Mammary epithelial cell (primary cell): ENCODE measurements at regions not wholly inside any gene's neighbourhood (a gene's known extent, or its start where the extent isn't known, plus 50 kb on each side); places are given as distances from the start of the nearest gene placed in this dataset.

Source experiments
- EZH2 ChIP-seq: IDR thresholded peaks from 2 replicates; pipeline ENCODE4 v1.6.1; 2012; ENCODE audit warnings: low read length, inconsistent platforms, borderline replicate concordance
- TF ChIP-seq, protein P1 (sequence below), 2 donors: IDR thresholded peaks in 1 of 2; conservative IDR thresholded peaks in 1 of 2; 2 replicates each; pipeline ENCODE4 v1.5.1; 2011 to 2012; ENCODE audit warnings: inconsistent platforms in 2 of 2, low read length in 2 of 2, mild to moderate bottlenecking in 2 of 2, control low read depth in 1 of 2, low read depth in 1 of 2; ENCODE audit not compliant: insufficient read depth in 1 of 2; ENCODE audit errors: extremely low read depth in 1 of 2

GRCh38 chr9:88322906-88323566 lies 65.2 kb upstream of the SPIN1 start:
- TF ChIP-seq, protein P1, sequence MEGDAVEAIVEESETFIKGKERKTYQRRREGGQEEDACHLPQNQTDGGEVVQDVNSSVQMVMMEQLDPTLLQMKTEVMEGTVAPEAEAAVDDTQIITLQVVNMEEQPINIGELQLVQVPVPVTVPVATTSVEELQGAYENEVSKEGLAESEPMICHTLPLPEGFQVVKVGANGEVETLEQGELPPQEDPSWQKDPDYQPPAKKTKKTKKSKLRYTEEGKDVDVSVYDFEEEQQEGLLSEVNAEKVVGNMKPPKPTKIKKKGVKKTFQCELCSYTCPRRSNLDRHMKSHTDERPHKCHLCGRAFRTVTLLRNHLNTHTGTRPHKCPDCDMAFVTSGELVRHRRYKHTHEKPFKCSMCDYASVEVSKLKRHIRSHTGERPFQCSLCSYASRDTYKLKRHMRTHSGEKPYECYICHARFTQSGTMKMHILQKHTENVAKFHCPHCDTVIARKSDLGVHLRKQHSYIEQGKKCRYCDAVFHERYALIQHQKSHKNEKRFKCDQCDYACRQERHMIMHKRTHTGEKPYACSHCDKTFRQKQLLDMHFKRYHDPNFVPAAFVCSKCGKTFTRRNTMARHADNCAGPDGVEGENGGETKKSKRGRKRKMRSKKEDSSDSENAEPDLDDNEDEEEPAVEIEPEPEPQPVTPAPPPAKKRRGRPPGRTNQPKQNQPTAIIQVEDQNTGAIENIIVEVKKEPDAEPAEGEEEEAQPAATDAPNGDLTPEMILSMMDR (conservative IDR thresholded peaks at IDR 0.05 in 1 of 2, IDR thresholded peaks at IDR 0.05 in 1 of 2; ENCODE audit: extremely low read depth in 1 of 2, insufficient read depth in 1 of 2, low read depth in 1 of 2, low read length in 2 of 2) = no peak
- no peak for TF ChIP-seq EZH2
